Transverse colon (tissue), 4 donors: ENCODE measurements at regions not wholly inside any gene's neighbourhood (a gene's known extent, or its start where the extent isn't known, plus 50 kb on each side); places are given as distances from the start of the nearest gene placed in this dataset.

Experiments used
- EP300 ChIP-seq: sonication (generic); formaldehyde crosslinking; IDR thresholded peaks from one replicate; pipeline ENCODE4 v1.6.1; 2017; ENCODE audit warnings: antibody characterized with exemption, low read depth
- POLR2A ChIP-seq: fragments of 450-650 bp; IDR thresholded peaks from one replicate; pipeline ENCODE4 v1.6.1; 2016; ENCODE audit warnings: antibody characterized with exemption, mild to moderate bottlenecking, moderate library complexity
- POLR2AphosphoS5 ChIP-seq, 3 donors: sonication (generic); formaldehyde crosslinking; IDR thresholded peaks; one replicate each; pipeline ENCODE4 v1.6.1; 2016; ENCODE audit warnings: antibody characterized with exemption in 3 of 3
- TF ChIP-seq, protein P1 (sequence below), 5 experiments: fragments of 200-600 bp in 3 of 5; fragments of 450-650 bp in 2 of 5; sonication (generic) in 3 of 5; IDR thresholded peaks; 1 replicate in 2 of 5; 2 replicates in 3 of 5; pipeline ENCODE4 v1.5.1; 2016 to 2017; ENCODE audit warnings: antibody characterized with exemption in 5 of 5, inconsistent platforms in 3 of 5, mild to moderate bottlenecking in 2 of 5, moderate library complexity in 1 of 5

DNA sequence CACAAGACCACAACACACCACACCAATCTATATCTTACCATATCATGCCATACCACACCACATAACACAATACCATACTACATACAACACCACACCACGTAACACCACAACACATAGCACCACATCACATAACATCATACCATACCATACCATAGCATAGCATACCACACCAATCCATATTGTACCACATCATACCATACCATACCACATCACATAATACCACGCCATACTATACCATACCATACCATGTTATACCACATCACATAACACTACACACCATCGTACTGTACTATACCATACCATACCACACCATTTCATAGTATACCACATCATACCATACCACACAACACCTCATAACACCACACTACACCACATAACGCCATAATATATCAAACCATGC, 335.2 kb upstream of the VWC2 start:
- TF ChIP-seq POLR2A (no peak), EP300 (no peak), POLR2AphosphoS5 (IDR thresholded peaks at IDR 0.05) (no peak)
- TF ChIP-seq, protein P1, sequence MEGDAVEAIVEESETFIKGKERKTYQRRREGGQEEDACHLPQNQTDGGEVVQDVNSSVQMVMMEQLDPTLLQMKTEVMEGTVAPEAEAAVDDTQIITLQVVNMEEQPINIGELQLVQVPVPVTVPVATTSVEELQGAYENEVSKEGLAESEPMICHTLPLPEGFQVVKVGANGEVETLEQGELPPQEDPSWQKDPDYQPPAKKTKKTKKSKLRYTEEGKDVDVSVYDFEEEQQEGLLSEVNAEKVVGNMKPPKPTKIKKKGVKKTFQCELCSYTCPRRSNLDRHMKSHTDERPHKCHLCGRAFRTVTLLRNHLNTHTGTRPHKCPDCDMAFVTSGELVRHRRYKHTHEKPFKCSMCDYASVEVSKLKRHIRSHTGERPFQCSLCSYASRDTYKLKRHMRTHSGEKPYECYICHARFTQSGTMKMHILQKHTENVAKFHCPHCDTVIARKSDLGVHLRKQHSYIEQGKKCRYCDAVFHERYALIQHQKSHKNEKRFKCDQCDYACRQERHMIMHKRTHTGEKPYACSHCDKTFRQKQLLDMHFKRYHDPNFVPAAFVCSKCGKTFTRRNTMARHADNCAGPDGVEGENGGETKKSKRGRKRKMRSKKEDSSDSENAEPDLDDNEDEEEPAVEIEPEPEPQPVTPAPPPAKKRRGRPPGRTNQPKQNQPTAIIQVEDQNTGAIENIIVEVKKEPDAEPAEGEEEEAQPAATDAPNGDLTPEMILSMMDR (IDR thresholded peaks at IDR 0.05), result no peak
